K562 (cell line): ENCODE measurements at regions not wholly inside any gene's neighbourhood (a gene's known extent, or its start where the extent isn't known, plus 50 kb on each side); places are given as distances from the start of the nearest gene placed in this dataset.

Experiments
- ATAC-seq: fragments of 200-7000 bp; cut with Tn5 transposase; 3 replicates; pipeline ENCODE4 v1.9.1; 2020; ENCODE audit warnings: moderate library complexity
- BruUV-seq: library from RNA; stranded (reverse); fragments of 400-500 nt; replicated peaks from 2 replicates; lab custom pipeline; 2021; lab: Mats Ljungman, UMichigan
- CTCF ChIA-PET: fragments of 300-600 bp; formaldehyde crosslinking; extraction: SDS; loops from one replicate; lab custom pipeline; 2021; ENCODE audit warnings: low intra/inter-chr PET ratio; lab: Yijun Ruan, JAX
- POLR2A ChIA-PET: fragments of 300-600, 350-650 bp; sonication (Branson Sonifier 250); formaldehyde crosslinking; extraction: SDS; loops from one replicate; lab custom pipeline; 2021; ENCODE audit warnings: antibody characterized with exemption, inconsistent platforms; lab: Yijun Ruan, JAX
- DNase-seq, 4 experiments: peaks; one replicate each; pipeline versions ENCODE4 v3.0.0 to v3.0.0-alpha.2; 2011 to 2018; ENCODE audit warnings: low spot score in 3 of 4, mixed read lengths in 3 of 4; ENCODE audit errors: extremely low read depth in 1 of 4
- FAIRE-seq: peaks from 2 replicates; lab custom pipeline; 2011; peaks lifted over from hg19 to GRCh38; lab: Jason Lieb, UNC
- H2AFZ ChIP-seq: 2 replicates; pipeline ENCODE4 v1.6.0; 2011; ENCODE audit warnings: low read depth, low read length, control low read depth, inconsistent platforms
- H3K27ac ChIP-seq: fragments of 200-600 bp; 3 replicates; pipeline ENCODE4 v1.8.0; 2011; ENCODE audit warnings: low read depth, mild to moderate bottlenecking, control low read depth, inconsistent platforms, low read length, moderate library complexity, mixed read lengths; ENCODE audit errors: extremely low read depth
- H3K27me3 ChIP-seq, 2 experiments: fragments of 300-600 bp in 1 of 2; 2 replicates in 1 of 2; 3 replicates in 1 of 2; pipeline versions ENCODE4 v1.6.0 to v1.8.0; 2011; ENCODE audit warnings: inconsistent platforms in 2 of 2, low read length in 2 of 2, mild to moderate bottlenecking in 1 of 2, mixed read lengths in 1 of 2, moderate library complexity in 1 of 2; ENCODE audit not compliant: control insufficient read depth in 2 of 2, insufficient read depth in 2 of 2
- H3K36me3 ChIP-seq: fragments of 300-600 bp; 3 replicates; pipeline ENCODE4 v1.8.0; 2011; ENCODE audit warnings: mild to moderate bottlenecking, low read length, inconsistent platforms; ENCODE audit not compliant: control insufficient read depth, insufficient read depth
- H3K4me1 ChIP-seq, 2 experiments: fragments of 200-600 bp in 1 of 2; replicated peaks in 1 of 2; 2 replicates in 1 of 2; 3 replicates in 1 of 2; pipeline versions ENCODE4 v1.5.1 to v1.8.0; 2011; ENCODE audit warnings: inconsistent platforms in 2 of 2, low read length in 2 of 2, mild to moderate bottlenecking in 1 of 2, mixed read lengths in 1 of 2, moderate library complexity in 1 of 2; ENCODE audit not compliant: control insufficient read depth in 2 of 2, insufficient read depth in 2 of 2
- H3K4me2 ChIP-seq: 2 replicates; pipeline ENCODE4 v1.6.1; 2011; ENCODE audit warnings: low read length, control low read depth, inconsistent platforms, mixed read lengths; ENCODE audit not compliant: insufficient read depth
- H3K4me3 ChIP-seq: fragments of 200-600 bp; sonication (generic), shearing (Covaris generic); 2 replicates; pipeline ENCODE4 v1.5.1; 2016; ENCODE audit warnings: control low read depth, inconsistent platforms
- H3K79me2 ChIP-seq: fragments of 200-600 bp; 3 replicates; pipeline ENCODE4 v1.8.0; 2011; ENCODE audit warnings: low read length, inconsistent platforms; ENCODE audit not compliant: control insufficient read depth, insufficient read depth
- H3K9ac ChIP-seq, 2 experiments: 2 replicates each; pipeline versions ENCODE4 v1.6.0 to v1.6.1; 2011; ENCODE audit warnings: low read depth in 2 of 2, low read length in 2 of 2, control low read depth in 1 of 2, inconsistent platforms in 1 of 2, mild to moderate bottlenecking in 1 of 2, mixed read lengths in 1 of 2; ENCODE audit not compliant: insufficient read depth in 1 of 2
- H3K9me1 ChIP-seq: one replicate; pipeline ENCODE4 v1.6.0; 2011; ENCODE audit warnings: inconsistent platforms, mild to moderate bottlenecking, low read length, moderate library complexity; ENCODE audit not compliant: control insufficient read depth, insufficient read depth
- H3K9me3 ChIP-seq: replicated peaks from 2 replicates; pipeline ENCODE4 v1.5.1; 2011; ENCODE audit warnings: low read depth, low read length, inconsistent platforms; ENCODE audit not compliant: control insufficient read depth, insufficient read depth
- H4K20me1 ChIP-seq: replicated peaks from 2 replicates; pipeline ENCODE4 v1.6.1; 2011; ENCODE audit warnings: low read length, inconsistent platforms, mixed read lengths; ENCODE audit not compliant: control insufficient read depth, insufficient read depth
- FOXJ2 ChIP-seq: fragments of 200-800 bp; sonication (Bioruptor generic); IDR thresholded peaks from 2 replicates; pipeline ENCODE4 v1.6.1; 2016; ENCODE audit warnings: missing genetic modification characterization, missing compliant biosample characterization
- FOXK2 ChIP-seq, 2 experiments: fragments of 450-650 bp; IDR thresholded peaks in 1 of 2; conservative IDR thresholded peaks in 1 of 2; 2 replicates each; pipeline ENCODE4 v1.6.1; 2016; ENCODE audit warnings: low read depth in 2 of 2, mild to moderate bottlenecking in 1 of 2
- FOXM1 ChIP-seq, 2 experiments: fragments of 450-650 bp in 1 of 2; sonication (generic) in 1 of 2; formaldehyde crosslinking in 1 of 2; IDR thresholded peaks; 2 replicates each; pipeline versions ENCODE4 v1.6.1 to v1.9.0; 2017 to 2022; ENCODE audit warnings: low read depth in 2 of 2, mild to moderate bottlenecking in 2 of 2, missing genetic modification reagents in 1 of 2, moderate library complexity in 1 of 2
- FUS ChIP-seq: fragments of 200-400 bp; formaldehyde crosslinking; optimal IDR thresholded peaks from 2 replicates; pipeline ENCODE3; 2017; ENCODE audit warnings: low read depth, low read length
- MYBL2 ChIP-seq, 2 experiments: fragments of 450-650 bp in 1 of 2; sonication (generic) in 1 of 2; formaldehyde crosslinking in 1 of 2; IDR thresholded peaks; 2 replicates each; pipeline versions ENCODE4 v1.6.1 to v1.8.1; 2017 to 2022; ENCODE audit warnings: borderline replicate concordance in 1 of 2, inconsistent platforms in 1 of 2, low read depth in 1 of 2, mild to moderate bottlenecking in 1 of 2, missing genetic modification reagents in 1 of 2, moderate library complexity in 1 of 2
- POLR2H ChIP-seq: IDR thresholded peaks from 2 replicates; pipeline ENCODE4 v1.6.1; 2016; ENCODE audit warnings: missing genetic modification characterization, low read depth, mild to moderate bottlenecking, control low read depth, missing compliant biosample characterization, moderate library complexity
- RBBP5 ChIP-seq: fragments of 200-600 bp; sonication (generic); IDR thresholded peaks from 2 replicates; pipeline ENCODE4 v1.6.1; 2012; ENCODE audit warnings: borderline replicate concordance, mild to moderate bottlenecking, low read length, control low read depth, inconsistent platforms; ENCODE audit not compliant: insufficient read depth, poor library complexity, severe bottlenecking
- TAL1 ChIP-seq: fragments of 450-650 bp; IDR thresholded peaks from 2 replicates; pipeline ENCODE4 v1.6.1; 2016; ENCODE audit warnings: mild to moderate bottlenecking
- TCF7 ChIP-seq: sonication (generic); IDR thresholded peaks from 2 replicates; pipeline ENCODE4 v1.6.1; 2016; ENCODE audit warnings: antibody characterized with exemption, borderline replicate concordance
- ZNF263 ChIP-seq: sonication (generic); formaldehyde crosslinking; IDR thresholded peaks from 2 replicates; pipeline ENCODE4 v1.8.0; 2022; ENCODE audit warnings: mild to moderate bottlenecking, missing genetic modification reagents, borderline replicate concordance
- ZNF274 ChIP-seq: IDR thresholded peaks from 2 replicates; pipeline ENCODE4 v1.6.1; 2011; ENCODE audit warnings: low read depth, mild to moderate bottlenecking, low read length, moderate library complexity, borderline replicate concordance
- WGBS: fragments of 100-300 bp; shearing (Covaris generic); methylation state at CpG from one replicate; pipeline ENCODE4 v1.1.6; 2016; ENCODE audit warnings: low coverage, mixed read lengths; ENCODE audit not compliant: insufficient coverage; ENCODE audit errors: missing lambda C conversion rate; 5-methylcytosine and 5-hydroxymethylcytosine counted together
- in situ Hi-C: fragments of 300-500 bp; cut with MboI; formaldehyde crosslinking; loops from 4 replicates; pipeline ENCODE4 v1.15.0; 2018; ENCODE audit warnings: inconsistent platforms, mixed read lengths
- intact Hi-C: fragments of 100-400 bp; cut with micrococcal nuclease; formaldehyde crosslinking; loops from 2 replicates; pipeline ENCODE4 v1.14.2; 2022
- TF ChIP-seq, protein P1 (sequence below): fragments of 250-450 bp; sonication (Bioruptor Pico); IDR thresholded peaks from 2 replicates; pipeline ENCODE4 v1.5.0; 2021; ENCODE audit warnings: mild to moderate bottlenecking, borderline replicate concordance
- TF ChIP-seq, protein P2 (sequence below): sonication (generic); formaldehyde crosslinking; IDR thresholded peaks from 2 replicates; pipeline ENCODE4 v1.8.0; 2022; ENCODE audit warnings: mild to moderate bottlenecking, missing genetic modification reagents, borderline replicate concordance
- TF ChIP-seq, protein P3 (sequence below): fragments of 250-450 bp; sonication (Bioruptor Pico); IDR thresholded peaks from 2 replicates; pipeline ENCODE4 v1.5.0; 2020; ENCODE audit warnings: mild to moderate bottlenecking, borderline replicate concordance

DNA sequence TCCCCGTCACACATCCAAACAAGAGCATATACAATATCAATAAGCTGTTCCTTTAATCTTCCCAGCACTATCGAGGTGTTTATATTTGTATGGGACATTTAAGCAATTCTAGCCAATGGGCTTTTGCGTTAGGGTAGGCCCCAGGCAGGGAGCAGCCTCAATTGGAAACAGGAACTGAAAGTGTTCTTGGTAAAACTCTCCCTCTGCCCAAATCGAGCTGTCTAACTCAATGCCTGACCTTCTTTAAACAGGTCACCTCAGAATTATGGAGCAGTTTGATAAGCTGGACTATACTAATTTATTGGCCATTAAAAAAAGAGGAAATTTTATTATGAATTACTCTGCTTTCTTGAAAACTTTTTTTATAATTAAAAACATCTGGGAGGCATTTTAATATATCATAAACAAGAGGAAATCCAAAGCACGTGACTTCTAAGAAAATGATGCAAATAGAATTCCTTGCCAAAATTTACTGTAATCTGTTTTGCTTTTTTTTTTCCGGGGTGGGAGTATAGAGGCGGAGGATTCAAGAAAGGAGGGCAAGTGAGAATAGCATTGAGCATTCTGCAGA is 498.1 kb downstream of the LMO4 start:
- H3K9ac ChIP-seq = peak overlapping the region in 1 of 2 experiments; percentile 18; a peak in 1 of 4 replicates
- intact Hi-C loops = no loop called here
- no peak overlapping the region for H2AFZ ChIP-seq
- H4K20me1 ChIP-seq = no peaks in the 10 kb centered on the region
- H3K9me3 ChIP-seq = no peaks in the 10 kb centered on the region
- DNase-seq (peak; percentile 29 to 58 (median 50)), ATAC-seq (peak; percentile 81), FAIRE-seq (no peak)
- H3K36me3 ChIP-seq = no peaks in the 10 kb centered on the region
- H3K9me1 ChIP-seq = no peaks in the 10 kb centered on the region
- no peaks in the 10 kb centered on the region for H3K79me2 ChIP-seq
- ChIA-PET CTCF (no interaction called here), POLR2A (no interaction called here)
- no peaks in the 10 kb centered on the region for H3K4me1 ChIP-seq
- WGBS = 1% methylated on average over 7 of the region's 7 CpGs
- no peaks in the 10 kb centered on the region for H3K27me3 ChIP-seq
- BruUV-seq = no TSS peak
- in situ Hi-C loops = no loop called here
- peak overlapping the region; percentile 63; the same call in 2 of the 3 replicates for H3K27ac ChIP-seq
- H3K4me3 ChIP-seq = 0 out of 2 replicates have a peak overlapping the region, but pooled peaks have one; percentile 16
- no peak overlapping the region for H3K4me2 ChIP-seq
- no peak for TF ChIP-seq FUS
- peak; percentile 53 for TF ChIP-seq MYBL2 (IDR thresholded peaks at IDR 0.05; ENCODE audit: low read depth)
- no peak for TF ChIP-seq MYBL2 (CRISPR knock-in tag; IDR thresholded peaks at IDR 0.05; ENCODE audit: borderline replicate concordance)
- TF ChIP-seq, protein P1, sequence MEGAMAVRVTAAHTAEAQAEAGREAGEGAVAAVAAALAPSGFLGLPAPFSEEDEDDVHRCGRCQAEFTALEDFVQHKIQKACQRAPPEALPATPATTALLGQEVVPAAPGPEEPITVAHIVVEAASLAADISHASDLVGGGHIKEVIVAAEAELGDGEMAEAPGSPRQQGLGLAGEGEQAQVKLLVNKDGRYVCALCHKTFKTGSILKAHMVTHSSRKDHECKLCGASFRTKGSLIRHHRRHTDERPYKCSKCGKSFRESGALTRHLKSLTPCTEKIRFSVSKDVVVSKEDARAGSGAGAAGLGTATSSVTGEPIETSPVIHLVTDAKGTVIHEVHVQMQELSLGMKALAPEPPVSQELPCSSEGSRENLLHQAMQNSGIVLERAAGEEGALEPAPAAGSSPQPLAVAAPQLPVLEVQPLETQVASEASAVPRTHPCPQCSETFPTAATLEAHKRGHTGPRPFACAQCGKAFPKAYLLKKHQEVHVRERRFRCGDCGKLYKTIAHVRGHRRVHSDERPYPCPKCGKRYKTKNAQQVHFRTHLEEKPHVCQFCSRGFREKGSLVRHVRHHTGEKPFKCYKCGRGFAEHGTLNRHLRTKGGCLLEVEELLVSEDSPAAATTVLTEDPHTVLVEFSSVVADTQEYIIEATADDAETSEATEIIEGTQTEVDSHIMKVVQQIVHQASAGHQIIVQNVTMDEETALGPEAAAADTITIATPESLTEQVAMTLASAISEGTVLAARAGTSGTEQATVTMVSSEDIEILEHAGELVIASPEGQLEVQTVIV = no peak
- peak; percentile 19 to 26; a peak in 1 of 4 replicates for TF ChIP-seq FOXK2 (conservative IDR thresholded peaks at IDR 0.05 in 1 of 2, IDR thresholded peaks at IDR 0.05 in 1 of 2; ENCODE audit: low read depth in 2 of 2)
- no peak for TF ChIP-seq ZNF263 (CRISPR knock-in tag)
- no peak for TF ChIP-seq ZNF274
- TF ChIP-seq POLR2H (tag) = no peak
- TF ChIP-seq RBBP5 = no peak
- TF ChIP-seq, protein P2, sequence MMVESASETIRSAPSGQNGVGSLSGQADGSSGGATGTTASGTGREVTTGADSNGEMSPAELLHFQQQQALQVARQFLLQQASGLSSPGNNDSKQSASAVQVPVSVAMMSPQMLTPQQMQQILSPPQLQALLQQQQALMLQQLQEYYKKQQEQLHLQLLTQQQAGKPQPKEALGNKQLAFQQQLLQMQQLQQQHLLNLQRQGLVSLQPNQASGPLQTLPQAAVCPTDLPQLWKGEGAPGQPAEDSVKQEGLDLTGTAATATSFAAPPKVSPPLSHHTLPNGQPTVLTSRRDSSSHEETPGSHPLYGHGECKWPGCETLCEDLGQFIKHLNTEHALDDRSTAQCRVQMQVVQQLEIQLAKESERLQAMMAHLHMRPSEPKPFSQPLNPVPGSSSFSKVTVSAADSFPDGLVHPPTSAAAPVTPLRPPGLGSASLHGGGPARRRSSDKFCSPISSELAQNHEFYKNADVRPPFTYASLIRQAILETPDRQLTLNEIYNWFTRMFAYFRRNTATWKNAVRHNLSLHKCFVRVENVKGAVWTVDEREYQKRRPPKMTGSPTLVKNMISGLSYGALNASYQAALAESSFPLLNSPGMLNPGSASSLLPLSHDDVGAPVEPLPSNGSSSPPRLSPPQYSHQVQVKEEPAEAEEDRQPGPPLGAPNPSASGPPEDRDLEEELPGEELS (CRISPR knock-in tag) = no peak
- TF ChIP-seq, protein P3, sequence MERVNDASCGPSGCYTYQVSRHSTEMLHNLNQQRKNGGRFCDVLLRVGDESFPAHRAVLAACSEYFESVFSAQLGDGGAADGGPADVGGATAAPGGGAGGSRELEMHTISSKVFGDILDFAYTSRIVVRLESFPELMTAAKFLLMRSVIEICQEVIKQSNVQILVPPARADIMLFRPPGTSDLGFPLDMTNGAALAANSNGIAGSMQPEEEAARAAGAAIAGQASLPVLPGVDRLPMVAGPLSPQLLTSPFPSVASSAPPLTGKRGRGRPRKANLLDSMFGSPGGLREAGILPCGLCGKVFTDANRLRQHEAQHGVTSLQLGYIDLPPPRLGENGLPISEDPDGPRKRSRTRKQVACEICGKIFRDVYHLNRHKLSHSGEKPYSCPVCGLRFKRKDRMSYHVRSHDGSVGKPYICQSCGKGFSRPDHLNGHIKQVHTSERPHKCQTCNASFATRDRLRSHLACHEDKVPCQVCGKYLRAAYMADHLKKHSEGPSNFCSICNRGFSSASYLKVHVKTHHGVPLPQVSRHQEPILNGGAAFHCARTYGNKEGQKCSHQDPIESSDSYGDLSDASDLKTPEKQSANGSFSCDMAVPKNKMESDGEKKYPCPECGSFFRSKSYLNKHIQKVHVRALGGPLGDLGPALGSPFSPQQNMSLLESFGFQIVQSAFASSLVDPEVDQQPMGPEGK (CRISPR knock-in tag) = no peak
- no peak for TF ChIP-seq TCF7
- peak; percentile 77 for TF ChIP-seq FOXJ2
- no peak for TF ChIP-seq TAL1
- peak; percentile 96 for TF ChIP-seq FOXM1 (IDR thresholded peaks at IDR 0.05; ENCODE audit: low read depth)
- no peak for TF ChIP-seq FOXM1 (CRISPR knock-in tag; IDR thresholded peaks at IDR 0.05; ENCODE audit: low read depth)
